ENCODE measurements at regions not wholly inside any gene's neighbourhood (a gene's known extent, or its start where the extent isn't known, plus 50 kb on each side); places are given as distances from the start of the nearest gene placed in this dataset.

- TF ChIP-seq CTCF (conservative IDR thresholded peaks at IDR 0.05; ENCODE audit: low read depth in 2 of 2) (no peak), EZH2 (IDR thresholded peaks at IDR 0.05; ENCODE audit: low read depth, unreplicated experiment) (no peak), POLR2AphosphoS5 (IDR thresholded peaks at IDR 0.05; ENCODE audit: low read depth) (no peak)
Measured at GRCh38 chr4:12712648-12713339, 771.3 kb downstream of the RAB28 start.
